Hepatocyte (in vitro differentiated cells): ENCODE measurements at regions not wholly inside any gene's neighbourhood (a gene's known extent, or its start where the extent isn't known, plus 50 kb on each side); places are given as distances from the start of the nearest gene placed in this dataset.

Experiments used
- CTCF ChIP-seq: fragments of 200-600 bp; sonication (generic); IDR thresholded peaks from 2 replicates; pipeline ENCODE4 v1.5.1; 2016; ENCODE audit warnings: antibody characterized with exemption, mild to moderate bottlenecking; ENCODE audit not compliant: poor library complexity
- EZH2 ChIP-seq: fragments of 200-600 bp; sonication (generic); IDR thresholded peaks from 2 replicates; pipeline ENCODE4 v1.6.1; 2016; ENCODE audit warnings: antibody characterized with exemption, mild to moderate bottlenecking, borderline replicate concordance
- EZH2phosphoT487 ChIP-seq: fragments of 200-600 bp; sonication (generic); IDR thresholded peaks from one replicate; pipeline ENCODE4 v1.6.1; 2018; ENCODE audit warnings: antibody characterized with exemption, mild to moderate bottlenecking, low read depth, moderate library complexity; ENCODE audit not compliant: unreplicated experiment, severe bottlenecking

- no peak for TF ChIP-seq CTCF
- TF ChIP-seq EZH2, result no peak
- no peak for TF ChIP-seq EZH2phosphoT487
These were observed 54.1 kb upstream of the DMRTA1 start for GRCh38 chr9:22392523-22392922.
